Spinal cord (tissue), 9 donors: ENCODE measurements at regions not wholly inside any gene's neighbourhood (a gene's known extent, or its start where the extent isn't known, plus 50 kb on each side); places are given as distances from the start of the nearest gene placed in this dataset.
"Not testable (repeated sequence)": the region's sequence is repeated elsewhere in the genome, so short reads cannot be mapped to it uniquely, and the experiment has no call there.

Source experiments
- DNase-seq, 6 donors: peaks; one replicate each; pipeline versions ENCODE4 v3.0.0 to v3.0.0-alpha.2; 2013 to 2015; ENCODE audit warnings: low spot score in 6 of 6, low read depth in 4 of 6
- H3K27ac ChIP-seq: one replicate; pipeline ENCODE4 v1.5.1; 2013; ENCODE audit warnings: low read depth, low read length, control low read depth
- H3K27me3 ChIP-seq: one replicate; pipeline ENCODE4 v1.6.1; 2013; ENCODE audit warnings: low read length; ENCODE audit not compliant: control insufficient read depth, insufficient read depth
- H3K36me3 ChIP-seq: one replicate; pipeline ENCODE4 v1.6.1; 2013; ENCODE audit warnings: low read length; ENCODE audit not compliant: control insufficient read depth, insufficient read depth
- H3K4me1 ChIP-seq: one replicate; pipeline ENCODE4 v1.6.1; 2013; ENCODE audit warnings: low read length; ENCODE audit not compliant: control insufficient read depth, insufficient read depth
- H3K4me3 ChIP-seq: one replicate; pipeline ENCODE4 v1.5.1; 2013; ENCODE audit warnings: low read depth, low read length, control low read depth
- H3K9me3 ChIP-seq: one replicate; pipeline ENCODE4 v1.6.1; 2013; ENCODE audit warnings: low read length; ENCODE audit not compliant: control insufficient read depth, insufficient read depth
- WGBS: methylation state at CpG from one replicate; pipeline ENCODE4 v1.1.5; 2013; ENCODE audit warnings: missing lambda C conversion rate; ENCODE audit not compliant: insufficient coverage; 5-methylcytosine and 5-hydroxymethylcytosine counted together
- donor health status: healthy.

- WGBS, result no CpG with 5 or more reads among the region's 2 CpGs
- Histone ChIP-seq H3K4me3 (no peak overlapping the region), H3K4me1 (no peaks in the 10 kb centered on the region), H3K9me3 (peaks cover 2% of the 10 kb centered on the region), H3K27me3 (no peaks in the 10 kb centered on the region), H3K27ac (no peak overlapping the region), H3K36me3 (no peaks in the 10 kb centered on the region)
- no peak for DNase-seq
These were observed 179.9 kb upstream of the ATP10A start for GRCh38 chr15:26043018-26043417.

- DNase-seq, result no peak
- no peaks in the 10 kb centered on the region for H3K36me3 ChIP-seq
- 73% methylated on average over 3 of the region's 6 CpGs for WGBS
- peaks cover 2% of the 10 kb centered on the region for H3K9me3 ChIP-seq
- no peak overlapping the region for H3K4me3 ChIP-seq
- H3K27me3 ChIP-seq, result no peaks in the 10 kb centered on the region
- H3K4me1 ChIP-seq, result no peaks in the 10 kb centered on the region
- no peak overlapping the region for H3K27ac ChIP-seq
These were observed 175.6 kb upstream of the ATP10A start for GRCh38 chr15:26038693-26039092.

GRCh38 chr15:26037369-26037768 lies 174.2 kb upstream of the ATP10A start:
- no peaks in the 10 kb centered on the region for H3K27me3 ChIP-seq
- H3K36me3 ChIP-seq, result no peaks in the 10 kb centered on the region
- WGBS, result no CpG with 5 or more reads among the region's 1 CpG
- DNase-seq, result peak in 2 of 6 donors; percentile 59 to 75
- H3K9me3 ChIP-seq, result peaks cover 2% of the 10 kb centered on the region
- no peaks in the 10 kb centered on the region for H3K4me1 ChIP-seq
- H3K4me3 ChIP-seq, result no peak overlapping the region
- no peak overlapping the region for H3K27ac ChIP-seq

- Histone ChIP-seq H3K4me3 (no peak overlapping the region), H3K27me3 (no peaks in the 10 kb centered on the region), H3K9me3 (no peaks in the 10 kb centered on the region), H3K36me3 (no peaks in the 10 kb centered on the region), H3K27ac (no peak overlapping the region), H3K4me1 (no peaks in the 10 kb centered on the region)
- DNase-seq, result peak in 1 of 6 donors; percentile 37
- 63% methylated on average over 2 of the region's 2 CpGs for WGBS
These were observed 170.4 kb upstream of the ATP10A start for GRCh38 chr15:26033493-26033892.

- H3K36me3 ChIP-seq, result no peaks in the 10 kb centered on the region
- H3K4me3 ChIP-seq, result no peak overlapping the region
- H3K4me1 ChIP-seq, result no peaks in the 10 kb centered on the region
- no peaks in the 10 kb centered on the region for H3K9me3 ChIP-seq
- no peaks in the 10 kb centered on the region for H3K27me3 ChIP-seq
- H3K27ac ChIP-seq, result no peak overlapping the region
- WGBS, result 91% methylated on average over 9 of the region's 9 CpGs
- no peak for DNase-seq
These were observed 169.2 kb upstream of the ATP10A start for GRCh38 chr15:26032162-26032846.

- H3K4me1 ChIP-seq, DNase-seq, H3K27me3 ChIP-seq, H3K9me3 ChIP-seq, H3K27ac ChIP-seq, H3K36me3 ChIP-seq, H3K4me3 ChIP-seq: not testable (repeated sequence)
- WGBS, result 100% methylated on average over 1 of the region's 7 CpGs
These were observed 166.5 kb upstream of the ATP10A start for GRCh38 chr15:26029586-26029985.

GRCh38 chr15:26029146-26029545 lies 166.0 kb upstream of the ATP10A start:
- DNase-seq, result no peak
- Histone ChIP-seq H3K9me3 (no peaks in the 10 kb centered on the region), H3K27me3 (no peaks in the 10 kb centered on the region), H3K36me3 (no peaks in the 10 kb centered on the region), H3K27ac (no peak overlapping the region), H3K4me1 (no peaks in the 10 kb centered on the region), H3K4me3 (no peak overlapping the region)
- WGBS, result 83% methylated on average over 5 of the region's 6 CpGs

GRCh38 chr15:26028086-26028740 lies 165.1 kb upstream of the ATP10A start:
- Histone ChIP-seq H3K4me3 (no peak overlapping the region), H3K9me3 (no peaks in the 10 kb centered on the region), H3K4me1 (no peaks in the 10 kb centered on the region), H3K36me3 (no peaks in the 10 kb centered on the region), H3K27ac (no peak overlapping the region), H3K27me3 (no peaks in the 10 kb centered on the region)
- 73% methylated on average over 11 of the region's 13 CpGs for WGBS
- DNase-seq, result peak in 1 of 6 donors; percentile 67

- H3K27ac ChIP-seq, H3K4me3 ChIP-seq, H3K27me3 ChIP-seq, H3K4me1 ChIP-seq, H3K36me3 ChIP-seq, H3K9me3 ChIP-seq, DNase-seq: not testable (repeated sequence)
- 100% methylated on average over 2 of the region's 3 CpGs for WGBS
These were observed 163.5 kb upstream of the ATP10A start for GRCh38 chr15:26026671-26027070.

- no peaks in the 10 kb centered on the region for H3K9me3 ChIP-seq
- no peak overlapping the region for H3K27ac ChIP-seq
- no peak overlapping the region for H3K4me3 ChIP-seq
- 100% methylated on average over 2 of the region's 4 CpGs for WGBS
- DNase-seq, result no peak
- no peaks in the 10 kb centered on the region for H3K27me3 ChIP-seq
- no peaks in the 10 kb centered on the region for H3K36me3 ChIP-seq
- no peaks in the 10 kb centered on the region for H3K4me1 ChIP-seq
These were observed 161.1 kb upstream of the ATP10A start for GRCh38 chr15:26024241-26024640.
